Kidney (tissue), 13 donors: ENCODE measurements at regions not wholly inside any gene's neighbourhood (a gene's known extent, or its start where the extent isn't known, plus 50 kb on each side); places are given as distances from the start of the nearest gene placed in this dataset.

Source experiments
- DNase-seq, 5 donors: peaks; one replicate each; pipeline ENCODE4 v3.0.0-alpha.2; 2013 to 2020
- FAIRE-seq: peaks from 2 replicates; lab custom pipeline; 2012; peaks lifted over from hg19 to GRCh38; lab: Jason Lieb, UNC
- H3K27ac ChIP-seq, 2 donors: one replicate each; pipeline ENCODE4 v1.7.0; 2013; ENCODE audit warnings: low read depth in 2 of 2, low read length in 2 of 2, inconsistent platforms in 1 of 2
- H3K27me3 ChIP-seq: one replicate; pipeline ENCODE4 v1.7.1; 2013; ENCODE audit warnings: low read length, inconsistent platforms; ENCODE audit not compliant: control insufficient read depth, insufficient read depth
- H3K36me3 ChIP-seq, 3 donors: one replicate each; pipeline versions ENCODE4 v1.7.0 to v1.7.1; 2013; ENCODE audit warnings: low read length in 3 of 3, control low read depth in 1 of 3, inconsistent platforms in 1 of 3; ENCODE audit not compliant: insufficient read depth in 3 of 3, control insufficient read depth in 2 of 3
- H3K4me1 ChIP-seq, 3 donors: one replicate each; pipeline versions ENCODE4 v1.7.0 to v1.7.1; 2013; ENCODE audit warnings: low read length in 3 of 3, inconsistent platforms in 1 of 3, low read depth in 1 of 3; ENCODE audit not compliant: control insufficient read depth in 2 of 3, insufficient read depth in 2 of 3
- H3K4me3 ChIP-seq, 3 donors: one replicate each; pipeline versions ENCODE4 v1.7.0 to v1.8.1; 2013; ENCODE audit warnings: low read length in 3 of 3, control low read depth in 1 of 3, inconsistent platforms in 1 of 3
- H3K9ac ChIP-seq, 3 donors: one replicate each; pipeline versions ENCODE4 v1.7.0 to v1.7.1; 2013; ENCODE audit warnings: low read length in 3 of 3, control low read depth in 1 of 3, inconsistent platforms in 1 of 3
- H3K9me3 ChIP-seq, 3 donors: one replicate each; pipeline versions ENCODE4 v1.7.0 to v1.7.1; 2013; ENCODE audit warnings: low read length in 3 of 3, control low read depth in 1 of 3, inconsistent platforms in 1 of 3; ENCODE audit not compliant: control insufficient read depth in 2 of 3, insufficient read depth in 1 of 3
- intact Hi-C: fragments of 100-400 bp; cut with DNase I; formaldehyde crosslinking; loops from one replicate; pipeline ENCODE4 v1.11.1; 2022
- TF ChIP-seq, protein P1 (sequence below): IDR thresholded peaks from 3 replicates; pipeline ENCODE4 v1.5.1; 2012; ENCODE audit warnings: mild to moderate bottlenecking, moderate library complexity, borderline replicate concordance; ENCODE audit not compliant: insufficient read depth; ENCODE audit errors: extremely low read depth
- donor health status: control.
- donor health status: control.
- donor health status: control.
- donor health status: control.
- donor health status: control.
- donor health status: DM: yes; HTN: yes; CAD: no.
- donor health status: Normal renal cell carcinoma (clear cell type).

DNA sequence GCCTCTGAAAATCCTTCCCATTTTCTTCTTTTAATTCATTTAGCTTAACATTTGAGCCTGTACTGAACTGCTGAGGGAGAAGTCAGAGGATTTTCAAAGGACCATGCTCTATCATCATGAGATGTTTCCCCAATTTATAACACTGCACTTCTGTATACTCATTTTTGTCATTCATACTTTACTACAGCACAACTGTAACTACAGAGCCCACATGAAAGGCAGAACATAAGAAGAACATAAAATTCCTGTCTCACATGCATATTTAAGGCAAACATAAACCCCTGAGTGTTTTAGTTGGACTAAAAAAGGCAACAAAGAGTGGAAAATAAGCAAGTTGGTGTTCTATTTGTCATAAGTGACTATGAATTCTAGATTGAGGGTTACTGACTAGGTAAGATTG lies 237.7 kb upstream of the ARPP21 start:
- Histone ChIP-seq H3K27me3 (no peaks in the 10 kb centered on the region), H3K27ac (no peak overlapping the region), H3K9ac (no peak overlapping the region), H3K4me3 (no peak overlapping the region), H3K9me3 (no peaks in the 10 kb centered on the region), H3K4me1 (no peaks in the 10 kb centered on the region), H3K36me3 (no peaks in the 10 kb centered on the region)
- TF ChIP-seq, protein P1, sequence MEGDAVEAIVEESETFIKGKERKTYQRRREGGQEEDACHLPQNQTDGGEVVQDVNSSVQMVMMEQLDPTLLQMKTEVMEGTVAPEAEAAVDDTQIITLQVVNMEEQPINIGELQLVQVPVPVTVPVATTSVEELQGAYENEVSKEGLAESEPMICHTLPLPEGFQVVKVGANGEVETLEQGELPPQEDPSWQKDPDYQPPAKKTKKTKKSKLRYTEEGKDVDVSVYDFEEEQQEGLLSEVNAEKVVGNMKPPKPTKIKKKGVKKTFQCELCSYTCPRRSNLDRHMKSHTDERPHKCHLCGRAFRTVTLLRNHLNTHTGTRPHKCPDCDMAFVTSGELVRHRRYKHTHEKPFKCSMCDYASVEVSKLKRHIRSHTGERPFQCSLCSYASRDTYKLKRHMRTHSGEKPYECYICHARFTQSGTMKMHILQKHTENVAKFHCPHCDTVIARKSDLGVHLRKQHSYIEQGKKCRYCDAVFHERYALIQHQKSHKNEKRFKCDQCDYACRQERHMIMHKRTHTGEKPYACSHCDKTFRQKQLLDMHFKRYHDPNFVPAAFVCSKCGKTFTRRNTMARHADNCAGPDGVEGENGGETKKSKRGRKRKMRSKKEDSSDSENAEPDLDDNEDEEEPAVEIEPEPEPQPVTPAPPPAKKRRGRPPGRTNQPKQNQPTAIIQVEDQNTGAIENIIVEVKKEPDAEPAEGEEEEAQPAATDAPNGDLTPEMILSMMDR = no peak
- intact Hi-C loops = no loop called here
- FAIRE-seq (no peak), DNase-seq (no peak)

DNA sequence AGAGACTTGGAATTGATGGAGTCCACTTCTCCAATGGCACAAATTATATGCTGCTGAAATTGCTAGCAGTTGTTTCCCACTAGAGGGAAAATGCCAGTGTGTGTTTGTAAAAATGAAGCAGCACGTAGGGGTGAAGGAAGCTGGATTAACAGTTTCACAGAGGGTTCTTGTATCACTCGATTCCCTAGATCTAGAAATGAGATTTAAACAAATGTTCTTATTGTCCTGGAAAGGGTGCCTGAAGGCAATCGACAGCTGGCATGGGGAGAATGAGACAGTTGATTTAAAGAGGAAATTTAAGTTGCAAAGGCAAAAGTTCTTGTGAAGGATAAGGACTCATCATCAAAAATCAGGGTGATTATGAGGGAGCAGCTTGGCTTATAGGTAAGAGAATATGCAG lies 234.8 kb upstream of the ARPP21 start:
- Histone ChIP-seq H3K27me3 (no peaks in the 10 kb centered on the region), H3K4me3 (no peak overlapping the region), H3K9me3 (no peaks in the 10 kb centered on the region), H3K27ac (no peak overlapping the region), H3K9ac (no peak overlapping the region), H3K4me1 (no peaks in the 10 kb centered on the region), H3K36me3 (no peaks in the 10 kb centered on the region)
- DNase-seq (no peak), FAIRE-seq (no peak)
- intact Hi-C loops = no loop called here
- TF ChIP-seq, protein P1 = no peak

DNA sequence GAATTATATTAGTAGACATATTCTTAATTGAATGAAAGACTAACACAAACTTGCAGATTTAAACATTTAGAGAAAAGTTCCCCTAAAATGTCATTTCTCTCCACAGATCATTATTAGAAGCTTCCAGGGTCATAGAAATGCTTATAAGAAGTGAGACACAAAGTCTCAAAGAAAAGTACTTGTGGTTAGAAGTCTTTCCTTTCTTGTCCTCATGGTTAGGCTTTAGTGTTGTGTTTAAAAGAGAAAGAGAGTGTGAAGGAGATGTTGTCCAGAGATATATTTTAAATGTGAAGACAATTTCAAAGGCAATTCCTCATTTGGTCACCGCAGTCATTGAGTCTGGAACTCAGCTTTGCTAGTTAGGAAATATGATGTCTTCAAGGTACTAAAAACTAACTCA lies 230.4 kb upstream of the ARPP21 start:
- DNase-seq (no peak), FAIRE-seq (no peak)
- H3K36me3 ChIP-seq = no peaks in the 10 kb centered on the region
- TF ChIP-seq, protein P1 = no peak
- no peaks in the 10 kb centered on the region for H3K27me3 ChIP-seq
- H3K4me1 ChIP-seq = no peaks in the 10 kb centered on the region
- H3K4me3 ChIP-seq = no peak overlapping the region
- H3K9ac ChIP-seq = no peak overlapping the region
- no peaks in the 10 kb centered on the region for H3K9me3 ChIP-seq
- no peak overlapping the region for H3K27ac ChIP-seq
- intact Hi-C loops = no loop called here

DNA sequence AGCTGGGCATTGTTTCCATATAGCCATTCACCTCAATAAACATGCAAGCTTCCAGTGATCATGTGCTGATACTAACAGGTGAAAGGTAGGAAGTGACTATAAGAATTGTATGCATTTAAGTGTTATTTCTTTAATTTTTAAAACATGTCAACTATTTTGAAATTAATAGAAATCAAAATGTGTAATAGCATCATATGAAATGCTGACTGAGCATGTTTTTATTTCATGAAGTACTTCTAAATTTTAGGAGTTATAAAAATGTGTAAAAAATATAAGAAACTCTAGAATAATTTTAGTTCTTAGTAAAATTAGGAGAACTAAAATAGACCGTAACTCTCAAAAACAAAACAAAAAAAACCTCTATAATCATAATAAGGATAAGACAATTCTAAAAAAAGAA lies 229.3 kb upstream of the ARPP21 start:
- Histone ChIP-seq H3K27me3 (no peaks in the 10 kb centered on the region), H3K36me3 (no peaks in the 10 kb centered on the region), H3K9ac (no peak overlapping the region), H3K27ac (no peak overlapping the region), H3K4me3 (no peak overlapping the region), H3K9me3 (no peaks in the 10 kb centered on the region), H3K4me1 (no peaks in the 10 kb centered on the region)
- TF ChIP-seq, protein P1 = no peak
- intact Hi-C loops = no loop called here
- no peak for DNase-seq
- FAIRE-seq = peak; percentile 33
